ENCODE measurements at regions not wholly inside any gene's neighbourhood (a gene's known extent, or its start where the extent isn't known, plus 50 kb on each side); places are given as distances from the start of the nearest gene placed in this dataset.
"Not testable (repeated sequence)": the region's sequence is repeated elsewhere in the genome, so short reads cannot be mapped to it uniquely, and the experiment has no call there.

- no peak for DNase-seq (ENCODE audit: low read depth)
Observed at GRCh38 chr2:190005513-190005912, 57.0 kb downstream of the MSTN start.

GRCh38 chr2:189999661-190000060 is 62.9 kb downstream of the MSTN start:
- DNase-seq (ENCODE audit: low read depth), result no peak

DNA sequence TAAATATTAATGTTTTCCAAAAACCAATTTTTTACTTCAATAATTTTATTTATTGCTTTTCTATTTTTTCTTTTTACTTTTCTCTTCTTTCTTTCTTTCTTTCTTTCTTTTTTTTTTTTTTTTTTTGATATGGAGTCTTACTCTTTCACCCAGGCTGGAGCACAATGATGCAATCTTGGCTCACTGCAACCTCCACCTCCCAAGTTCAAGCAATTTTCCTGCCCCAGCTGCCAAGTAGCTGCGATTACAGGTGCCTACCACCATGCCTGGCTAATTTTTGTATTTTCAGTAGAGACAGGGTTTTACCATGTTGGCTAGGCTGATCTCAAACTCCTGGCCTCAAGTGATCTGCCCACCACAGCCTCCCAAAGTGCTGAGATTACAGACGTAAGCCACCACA is 63.9 kb downstream of the MSTN start:
- not testable (repeated sequence) for DNase-seq (ENCODE audit: low read depth)

GRCh38 chr2:189997016-189997415 is 65.5 kb downstream of the MSTN start:
- no peak for DNase-seq (ENCODE audit: low read depth)

DNA sequence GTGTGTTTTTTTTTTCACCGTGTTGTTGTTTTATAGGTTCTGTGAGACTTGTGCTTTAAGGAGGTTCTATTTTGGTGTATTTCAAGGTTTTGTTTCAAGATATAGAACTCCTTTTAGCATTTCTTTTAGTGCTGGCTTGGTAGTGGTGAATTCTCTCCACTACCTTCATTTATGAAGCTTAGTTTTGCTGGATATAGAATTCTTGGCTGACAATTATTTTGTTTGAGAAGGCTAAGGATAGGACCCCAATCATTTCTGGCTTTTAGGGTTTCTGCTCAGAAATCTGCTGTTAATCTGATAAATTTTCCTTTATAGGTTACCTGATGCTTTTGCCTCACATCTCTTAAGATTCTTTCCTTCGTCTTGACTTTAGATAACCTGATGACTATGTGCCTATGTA is 66.8 kb downstream of the MSTN start:
- DNase-seq (ENCODE audit: low read depth), result no peak

GRCh38 chr2:189982780-189983394 is 79.6 kb downstream of the MSTN start:
- DNase-seq (ENCODE audit: low read depth), result no peak

GRCh38 chr2:189982087-189982486 is 80.4 kb downstream of the MSTN start:
- no peak for DNase-seq (ENCODE audit: low read depth)

DNA sequence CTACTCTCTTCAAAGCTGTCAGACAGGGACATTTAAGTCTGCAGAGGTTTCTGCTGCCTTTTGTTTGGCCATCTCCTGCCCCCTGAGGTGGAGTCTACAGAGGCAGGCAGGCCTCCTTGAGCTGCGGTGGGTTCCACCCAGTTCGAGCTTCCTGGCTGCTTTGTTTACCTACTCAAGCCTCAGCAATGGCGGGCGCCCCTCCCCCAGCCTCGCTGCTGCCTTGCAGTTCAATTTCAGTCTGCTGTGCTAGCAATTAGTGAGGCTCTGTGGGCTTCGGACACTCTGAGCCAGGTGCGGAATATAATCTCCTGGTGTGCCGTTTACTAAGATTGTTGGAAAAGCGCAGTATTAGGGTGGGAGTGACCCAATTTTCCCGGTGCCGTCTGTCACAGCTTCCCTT is 86.0 kb downstream of the MSTN start:
- DNase-seq (ENCODE audit: low read depth), result not testable (repeated sequence)

DNA sequence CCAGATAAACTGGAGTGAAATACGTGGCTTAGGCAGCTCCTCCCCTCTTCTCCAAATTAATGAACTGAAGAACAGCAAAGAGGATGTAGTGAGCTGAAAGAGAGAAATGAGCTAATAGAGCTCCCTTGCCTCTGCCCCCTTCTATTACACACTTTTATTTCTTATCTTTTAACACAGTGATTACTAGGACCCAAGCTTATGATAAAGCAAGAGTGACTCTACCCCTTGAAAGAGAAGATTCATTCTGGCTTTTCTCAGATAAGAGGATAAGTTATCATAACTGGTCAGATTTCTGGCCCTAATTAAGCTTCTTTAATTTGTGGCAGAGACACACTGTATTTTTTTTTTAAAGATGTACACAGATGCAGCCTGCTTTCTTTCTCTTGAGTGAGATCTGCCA is 102.2 kb downstream of the MSTN start:
- DNase-seq (ENCODE audit: low read depth), result no peak

GRCh38 chr2:189959450-189959849 is 103.1 kb downstream of the MSTN start:
- DNase-seq (ENCODE audit: low read depth), result no peak

- no peak for DNase-seq (ENCODE audit: low read depth)
Observed at GRCh38 chr2:189954989-189955388, 107.5 kb downstream of the MSTN start.

DNA sequence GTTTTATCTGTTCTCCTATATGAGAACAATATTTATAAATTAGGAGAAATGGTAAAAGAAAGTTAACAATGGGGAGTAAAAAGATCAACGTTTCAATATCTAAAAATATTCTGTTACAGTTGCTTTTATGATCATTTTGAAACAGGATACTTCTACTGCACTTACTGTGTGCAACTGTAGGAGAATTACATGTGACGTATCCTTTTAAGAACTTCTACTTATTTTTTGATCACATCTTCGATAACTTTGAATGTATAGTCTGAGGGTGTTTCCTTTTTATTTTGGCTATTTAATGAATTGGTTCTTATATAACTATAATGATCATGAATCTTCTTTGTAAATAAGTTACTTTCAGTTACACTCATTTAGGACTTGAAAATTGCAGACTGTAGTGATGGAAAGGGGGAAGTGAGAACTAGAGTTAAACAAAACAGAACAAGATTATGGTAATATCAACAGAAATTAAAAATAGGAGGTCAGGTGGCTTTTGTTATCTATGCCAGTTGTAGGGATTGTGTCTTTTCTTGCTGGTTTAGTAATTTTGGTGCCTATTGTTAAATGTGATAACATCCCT is 109.9 kb downstream of the MSTN start:
- DNase-seq (ENCODE audit: low read depth), result no peak

DNA sequence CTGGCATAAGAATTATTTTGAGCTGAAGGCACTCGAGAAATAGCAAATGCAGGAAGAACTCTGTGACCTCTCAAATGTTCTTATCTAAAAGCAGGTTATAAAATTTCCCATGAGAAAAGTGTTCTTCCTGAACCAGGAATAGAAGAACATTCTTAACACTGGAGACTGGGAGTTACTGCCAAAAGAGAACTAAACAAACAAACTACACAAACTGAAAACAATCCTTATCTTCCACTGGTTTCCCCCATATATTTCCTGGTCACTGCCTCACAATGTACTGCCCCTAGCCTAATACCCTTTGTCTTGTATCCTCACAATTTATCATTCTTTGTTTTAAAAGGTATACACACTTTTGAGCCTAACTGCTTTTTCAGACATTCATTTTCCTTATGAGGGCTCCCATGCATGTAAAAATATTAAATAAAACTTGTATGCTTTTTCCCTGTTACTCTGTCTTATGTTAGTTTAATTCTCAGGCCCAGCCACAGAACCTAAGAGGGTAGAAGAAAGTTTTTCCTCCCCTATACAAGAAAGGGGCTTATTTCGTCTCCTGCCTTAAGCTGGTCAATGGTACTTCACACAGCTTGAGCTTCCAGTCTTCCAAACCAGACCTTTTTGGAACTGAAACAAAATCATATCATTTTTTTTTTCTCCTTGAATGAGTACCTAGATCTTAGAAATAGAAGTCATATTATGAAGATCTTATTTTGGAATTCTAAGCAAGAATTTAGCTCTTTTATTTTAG is 110.6 kb downstream of the MSTN start:
- DNase-seq (ENCODE audit: low read depth), result no peak

DNA sequence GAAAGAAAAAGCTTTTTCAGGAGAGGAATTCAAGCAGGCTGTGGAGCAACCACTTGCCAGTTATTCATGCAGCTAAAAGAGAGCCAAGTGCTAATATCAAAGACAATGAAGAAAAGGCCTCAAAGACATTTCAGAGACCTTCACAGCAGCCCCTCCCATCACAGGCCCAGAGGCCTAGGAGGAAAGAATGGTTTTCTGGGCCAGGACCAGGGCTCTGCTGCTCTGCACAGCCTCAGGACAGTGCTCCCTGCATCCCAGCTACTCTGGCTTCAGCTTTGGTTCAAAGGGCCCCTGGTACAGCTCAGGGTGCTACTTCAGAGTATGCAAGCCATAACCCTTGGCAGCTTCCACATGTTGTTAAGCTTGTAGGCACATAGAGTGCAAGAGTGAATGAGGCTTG is 119.5 kb downstream of the MSTN start:
- no peak for DNase-seq (ENCODE audit: low read depth)

- DNase-seq (ENCODE audit: low read depth), result no peak
Observed at GRCh38 chr2:189940913-189941312, 121.6 kb downstream of the MSTN start.

DNA sequence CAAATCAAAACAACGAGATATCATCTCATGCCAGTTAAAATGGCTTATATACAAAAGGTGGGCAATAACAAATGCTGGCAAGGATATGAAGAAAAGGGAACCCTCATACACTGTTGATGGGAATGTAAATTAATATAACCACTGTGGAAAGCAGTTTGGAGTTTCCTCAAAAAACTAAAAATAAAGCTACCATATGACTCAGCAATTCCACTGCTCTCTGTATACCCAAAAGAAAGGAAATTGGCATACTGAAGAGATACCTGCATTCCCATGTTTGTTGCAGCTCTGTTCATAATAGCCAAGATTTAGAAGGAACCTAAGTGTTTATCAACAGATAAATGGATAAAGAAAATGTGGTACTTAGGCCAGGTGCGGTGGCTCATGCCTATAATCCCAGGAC is 124.8 kb downstream of the MSTN start:
- DNase-seq (ENCODE audit: low read depth), result no peak

GRCh38 chr2:189933911-189934399 is 128.6 kb downstream of the MSTN start:
- DNase-seq (ENCODE audit: low read depth), result peak; percentile 67

GRCh38 chr2:189933041-189933440 is 129.5 kb downstream of the MSTN start:
- no peak for DNase-seq (ENCODE audit: low read depth)

DNA sequence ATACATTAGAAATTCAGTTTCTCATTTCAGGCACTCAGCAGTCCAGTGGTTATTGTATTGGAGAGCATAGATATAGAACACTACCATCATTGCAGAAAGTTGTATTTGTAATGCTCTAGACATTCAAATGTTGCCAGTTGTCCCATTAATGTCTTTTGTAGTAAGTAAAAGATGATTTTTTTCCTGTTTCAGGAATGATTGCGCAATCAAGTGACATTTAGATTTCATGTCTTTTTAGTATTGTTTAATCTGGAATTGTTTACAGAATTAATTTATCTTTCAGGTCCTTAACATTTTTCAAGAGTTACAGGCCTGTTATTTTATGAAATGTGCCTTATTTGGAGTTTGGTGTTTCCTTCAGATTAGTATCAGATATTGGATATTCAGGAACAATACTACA is 134.7 kb downstream of the MSTN start:
- DNase-seq (ENCODE audit: low read depth), result no peak

All from fibroblast of the conjunctiva (primary cell).